ENCODE measurements at regions not wholly inside any gene's neighbourhood (a gene's known extent, or its start where the extent isn't known, plus 50 kb on each side); places are given as distances from the start of the nearest gene placed in this dataset.

- no peak for TF ChIP-seq CTCF (IDR thresholded peaks at IDR 0.05; ENCODE audit: insufficient read depth in 1 of 2, low read depth in 1 of 2, low read length in 1 of 2, severe bottlenecking in 1 of 2, unreplicated experiment in 1 of 2)
Observed at GRCh38 chr6:144777249-144777648, 492.1 kb downstream of the UTRN start.

GRCh38 chr6:144778056-144778455 is 492.9 kb downstream of the UTRN start:
- no peaks in the 10 kb centered on the region for H3K9me3 Mint-ChIP-seq (ENCODE audit: unreplicated experiment)
- ChIA-PET CTCF (no interaction called here), POLR2A (no interaction called here)
- no TSS peak for BruUV-seq (replicated peaks)
- no peaks in the 10 kb centered on the region for H3K27me3 ChIP-seq (replicated peaks; ENCODE audit: control insufficient read depth, insufficient read depth, low read length)
- no peak for DNase-seq
- intact Hi-C loops (cut with micrococcal nuclease; ENCODE audit: unreplicated experiment), result loop anchor here (10.0 kb wide), 1 partner anchor 157 kb away; no protein-coding TSS in a partner anchor
- H3K4me3 ChIP-seq (ENCODE audit: low read depth, low read length), result no peak overlapping the region
- no peaks in the 10 kb centered on the region for H3K9me3 ChIP-seq
- no peaks in the 10 kb centered on the region for H3K36me3 ChIP-seq (ENCODE audit: control insufficient read depth, insufficient read depth, low read length)
- peaks cover 22% of the 10 kb centered on the region for H3K4me1 Mint-ChIP-seq (ENCODE audit: low read depth, unreplicated experiment)
- no peaks in the 10 kb centered on the region; the same call in 1 of the 2 replicates for H3K4me1 ChIP-seq
- no peaks in the 10 kb centered on the region for H3K27me3 Mint-ChIP-seq (ENCODE audit: insufficient read depth, unreplicated experiment)
- peaks cover 51% of the 10 kb centered on the region for H3K36me3 Mint-ChIP-seq (ENCODE audit: insufficient read depth, unreplicated experiment)
- no peak for TF ChIP-seq CTCF (IDR thresholded peaks at IDR 0.05; ENCODE audit: insufficient read depth in 1 of 2, low read depth in 1 of 2, low read length in 1 of 2, severe bottlenecking in 1 of 2, unreplicated experiment in 1 of 2)
- no peak overlapping the region for H3K4me3 Mint-ChIP-seq (ENCODE audit: unreplicated experiment)
- peak overlapping the region; percentile 0 for H3K27ac Mint-ChIP-seq (ENCODE audit: unreplicated experiment)

More at GRCh38 chr6:144777249-144777648, 492.1 kb downstream of the UTRN start:
- no peaks in the 10 kb centered on the region for H3K9me3 Mint-ChIP-seq (ENCODE audit: unreplicated experiment)
- H3K27ac Mint-ChIP-seq (ENCODE audit: unreplicated experiment), result no peak overlapping the region
- H3K36me3 ChIP-seq (ENCODE audit: control insufficient read depth, insufficient read depth, low read length), result no peaks in the 10 kb centered on the region
- ChIA-PET CTCF (no interaction called here), POLR2A (no interaction called here)
- BruUV-seq (replicated peaks), result no TSS peak
- H3K27me3 Mint-ChIP-seq (ENCODE audit: insufficient read depth, unreplicated experiment), result no peaks in the 10 kb centered on the region
- H3K4me3 ChIP-seq (ENCODE audit: low read depth, low read length), result no peak overlapping the region
- no peaks in the 10 kb centered on the region for H3K27me3 ChIP-seq (replicated peaks; ENCODE audit: control insufficient read depth, insufficient read depth, low read length)
- H3K36me3 Mint-ChIP-seq (ENCODE audit: insufficient read depth, unreplicated experiment), result peaks cover 55% of the 10 kb centered on the region
- intact Hi-C loops (cut with micrococcal nuclease; ENCODE audit: unreplicated experiment), result loop anchor here (10.0 kb wide), 1 partner anchor 158 kb away; no protein-coding TSS in a partner anchor
- H3K4me3 Mint-ChIP-seq (ENCODE audit: unreplicated experiment), result no peak overlapping the region
- DNase-seq, result no peak
- no peaks in the 10 kb centered on the region; the same call in 1 of the 2 replicates for H3K4me1 ChIP-seq
- H3K4me1 Mint-ChIP-seq (ENCODE audit: low read depth, unreplicated experiment), result peaks cover 22% of the 10 kb centered on the region
- no peaks in the 10 kb centered on the region for H3K9me3 ChIP-seq

DNA sequence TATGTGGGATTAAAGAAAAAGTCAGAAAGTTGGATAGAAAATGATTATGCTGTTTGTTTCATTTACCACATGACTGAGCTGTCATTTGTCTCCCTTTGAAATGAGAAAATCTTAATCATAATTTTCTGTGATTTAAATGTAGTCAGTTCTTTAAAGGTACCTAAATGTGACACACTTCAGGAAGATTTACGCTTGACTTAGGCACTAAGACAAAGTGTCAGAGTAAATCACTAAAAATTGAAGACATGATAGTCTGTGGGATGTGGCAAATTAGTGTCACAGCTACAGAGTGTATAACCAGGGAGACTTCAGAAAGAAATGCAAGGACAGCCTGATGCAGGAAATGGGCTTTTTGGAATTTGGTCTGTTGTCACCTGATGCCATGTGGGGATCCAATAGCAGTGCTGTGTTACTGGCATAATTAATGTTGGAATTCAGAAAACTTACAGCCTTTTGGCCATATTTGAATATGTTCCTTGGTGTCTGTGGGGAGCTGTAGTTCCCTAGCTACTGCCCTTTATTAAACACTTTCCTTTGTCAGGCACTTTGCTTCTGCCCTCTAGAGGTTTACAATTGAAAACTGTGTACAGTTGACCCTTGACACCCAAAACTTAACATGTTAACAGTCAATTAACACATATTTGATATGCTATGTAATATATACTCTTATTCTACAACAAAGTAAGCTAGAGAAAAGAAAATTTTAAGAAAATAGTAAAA is 493.8 kb downstream of the UTRN start:
- CTCF ChIA-PET, result interaction anchor here (0.6 to 1.9 kb wide), 2 partner anchors 193 to 340 kb away, joined by 3 to 5 read pairs; no protein-coding TSS in a partner anchor
- H3K9me3 ChIP-seq, result no peaks in the 10 kb centered on the region
- H3K27me3 Mint-ChIP-seq (ENCODE audit: insufficient read depth, unreplicated experiment), result no peaks in the 10 kb centered on the region
- peaks cover 47% of the 10 kb centered on the region for H3K36me3 Mint-ChIP-seq (ENCODE audit: insufficient read depth, unreplicated experiment)
- POLR2A ChIA-PET, result no interaction called here
- intact Hi-C loops (cut with micrococcal nuclease; ENCODE audit: unreplicated experiment), result loop anchor here (1.0 to 10.0 kb wide), 2 partner anchors 156 to 194 kb away; no protein-coding TSS in a partner anchor
- H3K36me3 ChIP-seq (ENCODE audit: control insufficient read depth, insufficient read depth, low read length), result no peaks in the 10 kb centered on the region
- no peaks in the 10 kb centered on the region for H3K9me3 Mint-ChIP-seq (ENCODE audit: unreplicated experiment)
- no peak overlapping the region for H3K4me3 ChIP-seq (ENCODE audit: low read depth, low read length)
- no peak overlapping the region for H3K4me3 Mint-ChIP-seq (ENCODE audit: unreplicated experiment)
- H3K27ac Mint-ChIP-seq (ENCODE audit: unreplicated experiment), result no peak overlapping the region
- H3K27me3 ChIP-seq (replicated peaks; ENCODE audit: control insufficient read depth, insufficient read depth, low read length), result no peaks in the 10 kb centered on the region
- BruUV-seq (replicated peaks), result no TSS peak
- peaks cover 22% of the 10 kb centered on the region for H3K4me1 Mint-ChIP-seq (ENCODE audit: low read depth, unreplicated experiment)
- TF ChIP-seq CTCF (IDR thresholded peaks at IDR 0.05; ENCODE audit: insufficient read depth in 1 of 2, low read depth in 1 of 2, low read length in 1 of 2, severe bottlenecking in 1 of 2, unreplicated experiment in 1 of 2), result peak; percentile 29 to 45
- no peaks in the 10 kb centered on the region; the same call in 1 of the 2 replicates for H3K4me1 ChIP-seq
- DNase-seq, result peak in 1 of 2 experiments; percentile 3
